ENCODE measurements at regions not wholly inside any gene's neighbourhood (a gene's known extent, or its start where the extent isn't known, plus 50 kb on each side); places are given as distances from the start of the nearest gene placed in this dataset.
A peak's percentile ranks its signal among the peaks of the same experiment; 100 is the strongest.

GRCh38 chr12:22990501-22990900 is 365.5 kb downstream of the ETNK1 start:
- no peak for DNase-seq

- no peak for DNase-seq
These were observed 366.4 kb downstream of the ETNK1 start for GRCh38 chr12:22991250-22991844.

- no peak for DNase-seq
These were observed 368.8 kb downstream of the ETNK1 start for GRCh38 chr12:22993609-22994315.

- no peak for DNase-seq
These were observed 369.3 kb downstream of the ETNK1 start for GRCh38 chr12:22994316-22994675.

- no peak for DNase-seq
These were observed 376.5 kb downstream of the ETNK1 start for GRCh38 chr12:23001487-23001886.

GRCh38 chr12:23002381-23002780 is 377.4 kb downstream of the ETNK1 start:
- DNase-seq: no peak

DNA sequence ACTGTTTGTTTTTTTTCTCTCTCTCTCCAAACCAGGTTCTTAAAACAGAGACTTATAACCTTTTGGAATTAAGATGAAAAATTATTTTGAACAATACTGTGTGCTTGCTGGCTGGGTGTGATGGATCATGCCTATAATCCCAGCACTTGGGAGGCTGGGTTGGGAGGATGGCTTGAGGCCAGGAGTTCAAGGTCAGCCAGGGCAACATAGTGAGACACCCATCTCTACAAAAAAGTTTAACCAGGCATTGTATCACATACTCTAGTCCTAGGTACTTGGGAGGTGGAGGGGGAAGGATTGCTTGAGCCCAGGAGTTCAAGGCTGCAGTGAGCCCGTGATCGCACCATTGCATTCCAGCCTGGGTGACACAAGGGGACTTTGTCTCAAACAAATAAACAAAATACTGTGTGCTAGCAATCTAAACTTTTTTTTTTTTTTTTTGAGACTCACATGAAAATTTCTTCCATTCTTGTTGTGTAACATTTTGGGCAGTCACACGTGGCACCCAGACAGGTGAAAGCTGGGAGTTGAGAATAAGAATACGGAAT is 379.6 kb downstream of the ETNK1 start:
- DNase-seq: no peak

GRCh38 chr12:23005387-23005786 is 380.4 kb downstream of the ETNK1 start:
- no peak for DNase-seq

DNA sequence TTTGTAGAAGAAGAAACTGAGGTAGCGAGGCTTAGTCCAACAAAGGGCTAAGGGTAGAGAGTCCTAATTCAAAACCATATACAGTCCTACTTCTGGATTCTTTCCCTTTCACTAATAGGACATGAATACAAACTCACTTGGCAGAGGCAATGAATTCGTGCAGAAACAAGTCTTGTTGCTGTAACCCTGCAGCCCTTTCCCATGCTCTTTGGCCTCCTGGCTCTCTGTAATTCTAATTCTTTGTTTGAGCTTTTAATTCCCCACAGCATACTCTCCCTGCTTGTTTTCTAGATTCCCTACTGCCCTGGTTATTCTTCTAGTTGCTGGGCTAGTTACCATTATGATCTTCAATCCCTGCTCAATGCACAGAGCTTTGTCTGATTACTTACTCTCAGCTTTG is 381.4 kb downstream of the ETNK1 start:
- peak; percentile 2 to 5 for DNase-seq

DNA sequence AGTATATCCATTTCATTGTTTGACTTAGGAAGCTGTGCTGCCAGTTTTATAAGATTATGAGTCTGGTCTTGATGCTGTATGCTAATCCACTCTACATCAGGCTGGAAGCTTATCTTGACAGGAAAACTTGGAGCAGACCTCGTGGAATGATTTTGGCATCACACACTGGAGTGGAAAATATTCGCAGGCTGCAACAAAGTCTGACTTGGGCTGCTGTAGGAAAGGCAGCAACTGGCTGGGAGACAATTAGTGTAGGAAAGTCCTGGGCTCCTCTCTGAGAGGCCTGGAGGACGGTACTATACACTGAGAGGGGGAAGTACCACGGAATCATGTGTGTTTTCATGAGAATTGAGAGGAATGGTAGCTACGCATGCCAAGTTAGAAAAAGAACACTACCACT is 383.7 kb downstream of the ETNK1 start:
- DNase-seq: peak; percentile 2

GRCh38 chr12:23014749-23015148 is 389.8 kb downstream of the ETNK1 start:
- no peak for DNase-seq

DNA sequence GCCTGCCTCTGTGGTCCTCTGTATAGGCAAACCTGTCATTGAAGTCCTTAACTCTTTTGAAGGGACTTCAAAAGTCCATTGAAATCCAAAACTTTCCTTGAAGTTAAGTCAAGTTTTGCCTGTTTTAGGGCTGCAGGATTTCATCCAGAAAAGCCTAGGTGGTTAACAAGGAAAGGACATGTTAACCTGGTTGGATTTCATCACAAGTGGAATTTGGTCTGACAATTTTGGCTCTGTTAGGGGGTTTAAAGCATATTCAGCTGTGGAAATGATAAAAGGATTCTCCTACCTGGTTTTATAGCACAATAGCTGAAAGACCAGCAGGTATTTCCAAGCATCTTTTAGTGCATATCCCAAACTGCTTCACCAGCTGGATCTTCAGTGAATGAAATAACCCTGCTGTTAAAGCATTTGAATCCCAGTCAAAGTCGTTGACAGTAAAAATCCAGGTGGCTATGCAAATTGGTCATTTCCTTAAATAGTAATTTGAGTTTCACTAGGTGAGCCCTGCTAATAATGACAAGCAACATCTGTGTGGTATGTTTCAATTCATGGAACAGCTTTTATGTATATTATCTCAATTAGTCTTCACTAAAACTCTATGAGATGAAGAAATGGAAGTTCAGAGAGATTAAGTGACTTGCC is 400.5 kb downstream of the ETNK1 start:
- DNase-seq: no peak

- no peak for DNase-seq
These were observed 403.3 kb downstream of the ETNK1 start for GRCh38 chr12:23028158-23028802.

DNA sequence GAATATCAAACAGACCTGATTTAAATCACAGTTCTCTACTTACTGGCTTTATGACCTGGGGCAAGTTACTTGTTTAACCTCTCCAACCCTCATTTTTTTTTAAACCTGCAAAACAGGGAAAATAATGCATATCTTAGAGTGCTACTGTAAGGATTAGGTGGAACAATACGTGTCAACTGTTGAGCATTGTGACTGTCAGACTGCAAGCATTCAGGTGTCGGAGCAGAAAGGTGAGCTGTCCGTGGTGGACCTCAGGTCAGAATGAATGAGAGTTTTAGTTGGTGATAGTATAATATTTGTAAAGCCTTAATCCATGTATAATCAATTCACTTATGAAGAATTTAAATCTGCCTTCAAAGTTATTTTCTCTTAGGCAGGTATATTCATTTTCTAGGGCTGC is 404.2 kb downstream of the ETNK1 start:
- no peak for DNase-seq

DNA sequence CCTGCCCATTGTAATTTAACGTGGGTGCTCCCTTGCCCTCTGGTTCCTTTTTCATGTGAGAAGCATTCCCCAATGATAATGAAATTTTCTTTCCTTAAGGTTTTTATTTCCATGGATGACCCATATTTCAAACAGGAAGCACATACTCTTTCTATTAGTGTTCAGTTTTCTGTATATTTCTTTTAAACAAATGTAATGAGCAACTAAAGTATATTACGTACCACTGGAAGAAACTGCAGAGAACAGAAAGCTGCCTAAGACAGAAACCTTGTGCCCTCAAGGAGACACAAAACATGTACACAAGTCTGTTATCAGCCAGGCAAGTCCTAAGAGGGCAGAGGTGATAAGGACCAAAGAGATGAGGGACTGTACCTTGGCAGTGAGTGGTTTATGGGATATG is 414.9 kb downstream of the ETNK1 start:
- no peak for DNase-seq

- DNase-seq: no peak
These were observed 416.8 kb downstream of the ETNK1 start for GRCh38 chr12:23041774-23042173.

DNA sequence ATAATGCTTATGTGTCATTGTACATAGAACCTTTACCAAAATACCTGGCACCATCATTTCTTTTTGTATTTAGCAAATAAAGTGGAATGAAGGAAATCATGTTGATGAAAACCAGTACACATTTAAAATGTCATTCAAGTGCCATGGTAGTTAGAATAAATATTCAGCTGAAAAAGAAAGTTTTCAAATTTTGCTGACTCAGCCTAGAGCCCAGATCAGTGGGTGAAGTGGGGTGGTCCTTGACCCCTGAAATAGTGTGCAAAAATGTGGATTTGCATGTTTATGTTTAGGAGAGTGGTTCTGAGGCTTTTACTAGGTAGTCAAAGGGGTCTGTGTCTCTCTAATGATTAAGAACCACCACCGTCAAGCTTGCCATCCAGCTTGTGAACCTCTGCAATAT is 418.7 kb downstream of the ETNK1 start:
- DNase-seq: no peak

- DNase-seq: no peak
These were observed 424.2 kb downstream of the ETNK1 start for GRCh38 chr12:23049180-23049579.

GRCh38 chr12:23055004-23055403 is 430.0 kb downstream of the ETNK1 start:
- peak in 1 of 2 donors; percentile 3 for DNase-seq

GRCh38 chr12:23057571-23057970 is 432.6 kb downstream of the ETNK1 start:
- no peak for DNase-seq

DNA sequence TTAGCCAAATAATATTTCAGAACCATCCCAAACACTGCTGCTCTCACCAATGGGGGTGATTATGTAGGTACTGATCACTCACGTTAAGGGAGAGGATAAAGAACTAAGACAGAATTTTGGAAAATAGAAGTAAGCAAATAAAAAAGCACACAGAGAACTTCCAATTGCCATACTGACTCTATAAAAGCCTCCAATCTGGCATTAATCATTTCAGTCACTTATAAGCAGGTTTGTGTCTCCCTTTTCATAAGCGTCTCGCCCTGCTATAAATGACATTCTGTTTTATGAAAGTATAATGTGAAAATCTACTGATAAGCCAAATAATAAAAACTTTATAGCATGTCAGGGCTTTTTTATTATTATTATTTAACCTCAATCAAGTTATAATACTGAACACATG is 435.2 kb downstream of the ETNK1 start:
- DNase-seq: no peak

DNA sequence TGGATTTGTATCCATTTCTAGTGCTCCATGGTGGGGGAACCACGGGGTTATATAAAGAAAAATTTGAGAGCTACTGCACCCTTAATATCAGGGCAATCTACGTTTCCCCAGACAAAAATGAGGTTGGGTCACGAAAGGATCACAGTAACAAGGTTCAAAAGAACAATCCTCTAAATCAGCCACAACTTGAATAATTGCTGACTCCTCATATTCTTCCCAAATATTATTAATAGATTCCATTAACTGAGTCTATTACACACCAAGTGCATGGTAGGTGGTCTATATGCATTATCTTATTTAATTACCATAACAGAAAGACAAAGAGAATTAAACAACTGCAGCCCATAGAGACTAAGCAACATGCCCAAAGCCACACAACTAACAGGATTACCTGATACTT is 438.2 kb downstream of the ETNK1 start:
- no peak for DNase-seq

DNA sequence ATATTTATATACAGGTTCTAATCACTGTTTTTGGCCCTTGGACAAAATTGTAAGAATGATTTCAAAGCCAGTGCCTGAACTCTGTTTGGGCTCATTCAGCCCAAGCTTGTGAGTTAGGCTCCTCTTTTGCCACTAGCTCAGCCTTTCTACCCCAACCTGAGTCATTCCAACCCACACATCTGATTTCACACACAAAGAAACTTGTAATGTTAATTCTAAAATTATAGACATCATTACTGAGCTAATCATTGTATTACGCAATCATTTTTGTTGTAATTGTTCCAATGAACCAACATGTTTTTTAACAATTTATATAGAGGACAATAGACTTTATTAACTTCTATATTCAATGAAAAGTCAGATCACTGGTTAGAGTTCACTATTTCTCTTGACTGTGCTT is 441.1 kb downstream of the ETNK1 start:
- DNase-seq: no peak
